A549 (cell line): ENCODE measurements at regions not wholly inside any gene's neighbourhood (a gene's known extent, or its start where the extent isn't known, plus 50 kb on each side); places are given as distances from the start of the nearest gene placed in this dataset.
"Not testable (repeated sequence)": the region's sequence is repeated elsewhere in the genome, so short reads cannot be mapped to it uniquely, and the experiment has no call there.

Experiments
- ATAC-seq, 2 experiments: fragments of 200-7000 bp in 1 of 2; fragments of >200 bp in 1 of 2; cut with Nextera tagmentation in 1 of 2; cut with Tn5 transposase in 1 of 2; 3 replicates each; pipeline versions ENCODE4 v1.8.0 to v1.9.1; 2018 to 2020; ENCODE audit warnings: mild to moderate bottlenecking in 1 of 2, moderate library complexity in 1 of 2
- CTCF ChIA-PET: fragments of 300-600 bp; sonication (Branson Sonifier 250); formaldehyde crosslinking; extraction: SDS; loops from one replicate; lab custom pipeline; 2021; ENCODE audit warnings: antibody characterized with exemption, inconsistent platforms; lab: Yijun Ruan, JAX
- POLR2A ChIA-PET: fragments of 350-600 bp; formaldehyde crosslinking; extraction: SDS; loops from one replicate; lab custom pipeline; 2021; ENCODE audit warnings: antibody characterized with exemption, inconsistent platforms; lab: Yijun Ruan, JAX
- DNase-seq, 2 experiments: peaks; one replicate each; pipeline versions ENCODE4 v3.0.0 to v3.0.0-alpha.2; 2011 to 2016; ENCODE audit warnings: low read depth in 1 of 2, low spot score in 1 of 2
- FAIRE-seq: peaks from 2 replicates; lab custom pipeline; 2011; peaks lifted over from hg19 to GRCh38; lab: Jason Lieb, UNC
- H3K27ac ChIP-seq, 2 experiments: fragments of >200 bp; sonication (Bioruptor Twin); formaldehyde crosslinking; 3 replicates each; pipeline ENCODE4 v1.5.1; 2016 to 2017
- H3K4me1 ChIP-seq: fragments of >200 bp; sonication (Bioruptor Twin); formaldehyde crosslinking; 3 replicates; pipeline ENCODE4 v1.6.1; 2016
- H3K4me2 ChIP-seq: fragments of >200 bp; sonication (Bioruptor Twin); formaldehyde crosslinking; 3 replicates; pipeline ENCODE4 v1.6.1; 2016
- H3K4me3 ChIP-seq: fragments of >200 bp; sonication (Bioruptor Twin); formaldehyde crosslinking; 3 replicates; pipeline ENCODE4 v1.5.1; 2016
- H3K9me3 ChIP-seq: fragments of >200 bp; sonication (Bioruptor Twin); formaldehyde crosslinking; 3 replicates; pipeline ENCODE4 v1.6.1; 2016
- CTCF ChIP-seq: fragments of >200 bp; sonication (Bioruptor Twin); formaldehyde crosslinking; IDR thresholded peaks from 3 replicates; pipeline ENCODE4 v1.5.1; 2016
- POLR2A ChIP-seq: IDR thresholded peaks from 2 replicates; pipeline ENCODE4 v1.6.1; 2012; ENCODE audit warnings: mild to moderate bottlenecking, low read length
- RAD21 ChIP-seq, 2 experiments: fragments of >200 bp in 1 of 2; sonication (Bioruptor Twin) in 1 of 2; formaldehyde crosslinking in 1 of 2; IDR thresholded peaks in 1 of 2; conservative IDR thresholded peaks in 1 of 2; 2 replicates in 1 of 2; 3 replicates in 1 of 2; pipeline ENCODE4 v1.6.1; 2012 to 2018; ENCODE audit warnings: inconsistent platforms in 1 of 2
- SMC3 ChIP-seq: fragments of >200 bp; sonication (Bioruptor Twin); formaldehyde crosslinking; IDR thresholded peaks from 3 replicates; pipeline ENCODE4 v1.6.1; 2018; ENCODE audit warnings: inconsistent platforms
- WGBS: methylation state at CpG from one replicate; pipeline ENCODE4 v1.1.6; 2017; ENCODE audit errors: missing lambda C conversion rate; 5-methylcytosine and 5-hydroxymethylcytosine counted together

DNA sequence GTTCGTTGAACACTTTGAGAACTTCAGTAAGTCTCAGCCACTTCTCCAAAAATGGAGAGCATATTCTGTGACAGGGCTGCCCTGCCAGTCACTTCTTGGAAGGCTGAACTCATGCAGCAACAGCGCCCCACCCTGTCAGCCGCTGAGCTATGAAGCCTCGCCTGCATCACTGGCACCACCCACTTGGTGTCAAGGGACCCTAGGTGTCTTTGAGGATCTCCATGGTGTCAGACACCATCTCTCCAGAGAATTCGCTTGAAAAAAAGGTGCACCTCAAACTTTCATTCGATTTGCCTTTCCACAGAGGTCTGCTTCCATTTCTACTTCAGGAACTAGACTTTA, 351.5 kb downstream of the SPATA31A6 start:
- H3K4me1 ChIP-seq, H3K4me3 ChIP-seq, H3K4me2 ChIP-seq, H3K9me3 ChIP-seq, CTCF ChIA-PET, FAIRE-seq, H3K27ac ChIP-seq, POLR2A ChIA-PET: not testable (repeated sequence)
- ATAC-seq (peak; percentile 64 to 93; a peak in 4 of 6 replicates), DNase-seq (peak in 1 of 2 experiments; percentile 82)
- 37% methylated on average over 6 of the region's 6 CpGs for WGBS
- TF ChIP-seq CTCF (0 out of 3 replicates have a peak, but pooled peaks have one; percentile 11), RAD21 (conservative IDR thresholded peaks at IDR 0.05 in 1 of 2, IDR thresholded peaks at IDR 0.05 in 1 of 2) (peak; percentile 44 to 53)

GRCh38 chr9:42550789-42551357, 367.4 kb downstream of the SPATA31A6 start:
- H3K4me3 ChIP-seq = peak overlapping the region; percentile 36; the same call in 1 of the 3 replicates
- TF ChIP-seq SMC3 = peak; percentile 57
- peak; percentile 54 to 64; a peak in 4 of 5 replicates for TF ChIP-seq RAD21 (conservative IDR thresholded peaks at IDR 0.05 in 1 of 2, IDR thresholded peaks at IDR 0.05 in 1 of 2)
- TF ChIP-seq CTCF = peak; percentile 45
- CTCF ChIA-PET, POLR2A ChIA-PET, H3K4me1 ChIP-seq, DNase-seq, H3K9me3 ChIP-seq: not testable (repeated sequence)
- peak overlapping the region; percentile 63; the same call in 2 of the 3 replicates for H3K4me2 ChIP-seq
- FAIRE-seq = peak; percentile 46
- ATAC-seq = peak; percentile 95 to 100
- 0% methylated on average over 7 of the region's 36 CpGs for WGBS
- H3K27ac ChIP-seq = 0 out of 6 replicates have a peak overlapping the region, but pooled peaks of 1 of the 2 experiments have one; percentile 50

DNA sequence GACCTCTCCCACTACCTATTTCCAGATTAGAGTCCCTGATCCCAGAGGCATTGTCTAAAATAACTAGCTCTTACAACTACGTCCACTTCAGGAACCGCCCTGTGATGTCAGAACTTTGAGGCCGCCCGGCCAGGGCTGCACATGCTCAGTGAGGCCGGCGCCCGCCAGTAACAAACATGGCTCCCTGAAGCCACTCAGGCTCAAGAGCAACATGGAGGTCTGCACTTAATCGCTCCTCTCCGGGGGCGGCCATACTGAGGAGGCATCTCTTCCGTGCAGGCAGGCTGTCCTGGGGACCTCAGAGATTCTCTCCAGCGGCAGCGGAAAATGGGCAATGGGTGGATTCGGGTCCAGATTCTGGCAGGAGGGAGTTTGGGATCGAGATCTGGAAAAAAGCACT, 385.1 kb downstream of the SPATA31A6 start:
- H3K9me3 ChIP-seq, H3K4me2 ChIP-seq, H3K4me1 ChIP-seq, H3K27ac ChIP-seq, CTCF ChIA-PET, POLR2A ChIA-PET, ATAC-seq, DNase-seq, FAIRE-seq: not testable (repeated sequence)
- TF ChIP-seq POLR2A = peak; percentile 23
- peak overlapping the region; percentile 34; the same call in 1 of the 3 replicates for H3K4me3 ChIP-seq
- WGBS = no CpG with 5 or more reads among the region's 15 CpGs

- 0 out of 3 replicates have a peak overlapping the region, but pooled peaks have one; percentile 34 for H3K4me3 ChIP-seq
Measured at GRCh38 chr9:42568942-42569556, 385.6 kb downstream of the SPATA31A6 start.

DNA sequence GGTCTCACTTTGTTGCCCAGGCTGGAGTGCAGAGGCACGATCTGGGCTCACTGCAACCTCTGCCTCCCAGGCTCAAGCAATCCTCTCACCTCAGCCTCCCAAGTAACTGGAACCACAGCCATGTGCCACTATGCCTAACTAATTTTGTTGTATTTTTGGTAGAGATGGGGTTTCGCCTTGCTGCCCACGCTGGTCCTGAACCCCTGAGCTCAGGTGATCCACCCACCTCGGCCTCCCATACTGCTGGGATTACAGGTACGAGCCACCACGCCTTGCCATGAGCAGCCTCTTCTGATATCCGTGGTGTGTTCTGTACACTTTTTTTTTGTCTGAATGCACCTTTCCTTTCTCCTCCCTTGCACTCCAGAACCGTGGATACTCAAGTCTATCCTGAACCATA, 394.4 kb downstream of the SPATA31A6 start:
- CTCF ChIA-PET = not testable (repeated sequence)

More at GRCh38 chr9:42568942-42569556, 385.6 kb downstream of the SPATA31A6 start:
- H3K4me1 ChIP-seq, POLR2A ChIA-PET, H3K27ac ChIP-seq, CTCF ChIA-PET, H3K9me3 ChIP-seq, FAIRE-seq, H3K4me2 ChIP-seq, DNase-seq: not testable (repeated sequence)
- WGBS = 2% methylated on average over 11 of the region's 34 CpGs
- ATAC-seq = peak; percentile 70 to 100

More for the DNA sequence above, 394.4 kb downstream of the SPATA31A6 start:
- ATAC-seq, H3K4me3 ChIP-seq, H3K4me1 ChIP-seq, DNase-seq, H3K4me2 ChIP-seq, FAIRE-seq, POLR2A ChIA-PET, H3K9me3 ChIP-seq, H3K27ac ChIP-seq: not testable (repeated sequence)
- WGBS = 26% methylated on average over 5 of the region's 8 CpGs
